OCI-LY7 (cell line): ENCODE measurements at regions not wholly inside any gene's neighbourhood (a gene's known extent, or its start where the extent isn't known, plus 50 kb on each side); places are given as distances from the start of the nearest gene placed in this dataset.

ENCODE experiments used
- BruUV-seq: library from RNA; stranded (reverse); fragments of 400-500 nt; replicated peaks from 2 replicates; lab custom pipeline; 2021; lab: Mats Ljungman, UMichigan
- CTCF ChIA-PET: fragments of 300-600 bp; sonication (Branson Sonifier 250); formaldehyde crosslinking; loops from one replicate; lab custom pipeline; 2022; ENCODE audit warnings: antibody characterized with exemption; ENCODE audit not compliant: unreplicated experiment; lab: Charles Lee
- POLR2A ChIA-PET: fragments of 300-600 bp; sonication (Branson Sonifier 250); formaldehyde crosslinking; loops from one replicate; lab custom pipeline; 2022; ENCODE audit warnings: antibody characterized with exemption; lab: Charles Lee
- DNase-seq: peaks from one replicate; pipeline ENCODE4 v3.0.0-alpha.2; 2015; ENCODE audit warnings: low spot score
- H2AFZ ChIP-seq: fragments of 200-600 bp; sonication (generic), shearing (Covaris generic); 2 replicates; pipeline ENCODE4 v1.6.1; 2014; ENCODE audit warnings: mild to moderate bottlenecking, antibody characterized with exemption, low read length, moderate library complexity
- H3K27ac ChIP-seq: fragments of 200-600 bp; sonication (generic); 2 replicates; pipeline ENCODE4 v1.5.1; 2014; ENCODE audit warnings: mixed run types, low read depth, mild to moderate bottlenecking, moderate library complexity, low read length, inconsistent platforms; ENCODE audit not compliant: poor library complexity, severe bottlenecking
- H3K36me3 ChIP-seq: fragments of 200-600 bp; sonication (generic); 2 replicates; pipeline ENCODE4 v1.6.1; 2014; ENCODE audit warnings: mild to moderate bottlenecking, antibody characterized with exemption, low read length, moderate library complexity, mixed read lengths; ENCODE audit not compliant: insufficient read depth
- H3K4me1 ChIP-seq: fragments of 200-600 bp; sonication (generic); 2 replicates; pipeline ENCODE4 v1.5.1; 2014; ENCODE audit warnings: mild to moderate bottlenecking, low read length; ENCODE audit not compliant: insufficient read depth, poor library complexity, severe bottlenecking
- H3K4me2 ChIP-seq: fragments of 200-600 bp; sonication (generic); 2 replicates; pipeline ENCODE4 v1.6.1; 2014; ENCODE audit warnings: mild to moderate bottlenecking, low read length
- H3K4me3 ChIP-seq: fragments of 200-600 bp; sonication (generic); 2 replicates; pipeline ENCODE4 v1.5.1; 2014; ENCODE audit warnings: mild to moderate bottlenecking, low read depth, low read length; ENCODE audit not compliant: poor library complexity, severe bottlenecking
- H3K79me2 ChIP-seq: fragments of 200-600 bp; sonication (generic); 2 replicates; pipeline ENCODE4 v1.6.1; 2016; ENCODE audit warnings: low read depth, mild to moderate bottlenecking, low read length, moderate library complexity, mixed read lengths; ENCODE audit not compliant: insufficient read depth
- H3K9me2 ChIP-seq: fragments of 200-600 bp; sonication (generic); 2 replicates; pipeline ENCODE4 v1.6.1; 2016; ENCODE audit warnings: mild to moderate bottlenecking, low read length, mixed read lengths; ENCODE audit not compliant: insufficient read depth
- H3K9me3 ChIP-seq: fragments of 200-600 bp; sonication (generic); 2 replicates; pipeline ENCODE4 v1.6.1; 2014; ENCODE audit warnings: mild to moderate bottlenecking, mixed run types, low read length, mixed read lengths
- H4K20me1 ChIP-seq: fragments of 200-600 bp; sonication (generic); 2 replicates; pipeline ENCODE4 v1.6.1; 2014; ENCODE audit warnings: mild to moderate bottlenecking, antibody characterized with exemption, low read length, moderate library complexity, mixed read lengths; ENCODE audit not compliant: insufficient read depth
- CTCF ChIP-seq: fragments of 200-600 bp; sonication (generic); conservative IDR thresholded peaks from 2 replicates; pipeline ENCODE4 v1.5.1; 2014; ENCODE audit warnings: mild to moderate bottlenecking, antibody characterized with exemption, low read length, moderate library complexity, mixed read lengths
- EZH2phosphoT487 ChIP-seq: fragments of 200-600 bp; sonication (generic); IDR thresholded peaks from 2 replicates; pipeline ENCODE4 v1.6.1; 2018; ENCODE audit warnings: low read depth, borderline replicate concordance, mild to moderate bottlenecking, mixed run types, antibody characterized with exemption, low read length, moderate library complexity, mixed read lengths
- intact Hi-C: fragments of 100-400 bp; cut with micrococcal nuclease; formaldehyde crosslinking; loops from one replicate; pipeline ENCODE4 v1.10.0; 2022; ENCODE audit not compliant: unreplicated experiment

- intact Hi-C loops = no loop called here
- no peak for DNase-seq
- no peaks in the 10 kb centered on the region for H3K9me2 ChIP-seq
- POLR2A ChIA-PET = no interaction called here
- H4K20me1 ChIP-seq = no peaks in the 10 kb centered on the region
- H3K79me2 ChIP-seq = no peaks in the 10 kb centered on the region
- H3K4me1 ChIP-seq = no peaks in the 10 kb centered on the region
- H3K4me3 ChIP-seq = no peak overlapping the region
- H3K4me2 ChIP-seq = no peak overlapping the region
- no peaks in the 10 kb centered on the region for H3K9me3 ChIP-seq
- no peak for TF ChIP-seq CTCF
- TF ChIP-seq EZH2phosphoT487 = no peak
- H2AFZ ChIP-seq = no peak overlapping the region
- CTCF ChIA-PET = no interaction called here
- H3K36me3 ChIP-seq = no peaks in the 10 kb centered on the region
- no TSS peak for BruUV-seq
- H3K27ac ChIP-seq = no peak overlapping the region
Measured at GRCh38 chr6:1200081-1200408, 111.9 kb upstream of the FOXQ1 start.

- Histone ChIP-seq H3K4me2 (no peak overlapping the region), H2AFZ (no peak overlapping the region), H4K20me1 (no peaks in the 10 kb centered on the region), H3K4me3 (no peak overlapping the region), H3K9me3 (no peaks in the 10 kb centered on the region), H3K4me1 (no peaks in the 10 kb centered on the region), H3K36me3 (no peaks in the 10 kb centered on the region), H3K9me2 (no peaks in the 10 kb centered on the region), H3K27ac (no peak overlapping the region), H3K79me2 (no peaks in the 10 kb centered on the region)
- ChIA-PET POLR2A (no interaction called here), CTCF (interaction anchor here (0.6 kb wide), 1 partner anchor 18 kb away, joined by 4 read pairs; no protein-coding TSS in a partner anchor)
- intact Hi-C loops = no loop called here
- BruUV-seq = no TSS peak
- no peak for DNase-seq
- TF ChIP-seq EZH2phosphoT487 (no peak), CTCF (no peak)
Measured at GRCh38 chr6:1197309-1197708, 114.6 kb upstream of the FOXQ1 start.

GRCh38 chr6:1191141-1191630 lies 120.7 kb upstream of the FOXQ1 start:
- no peak overlapping the region for H3K4me2 ChIP-seq
- no peaks in the 10 kb centered on the region for H3K9me3 ChIP-seq
- no peak overlapping the region for H3K4me3 ChIP-seq
- ChIA-PET CTCF (no interaction called here), POLR2A (no interaction called here)
- no peak for TF ChIP-seq EZH2phosphoT487
- no peak for TF ChIP-seq CTCF
- H3K36me3 ChIP-seq = no peaks in the 10 kb centered on the region
- H3K4me1 ChIP-seq = no peaks in the 10 kb centered on the region
- no peak for DNase-seq
- H3K27ac ChIP-seq = no peak overlapping the region
- BruUV-seq = no TSS peak
- H2AFZ ChIP-seq = no peak overlapping the region
- H3K79me2 ChIP-seq = no peaks in the 10 kb centered on the region
- intact Hi-C loops = no loop called here
- H4K20me1 ChIP-seq = no peaks in the 10 kb centered on the region
- H3K9me2 ChIP-seq = no peaks in the 10 kb centered on the region
